ENCODE measurements at regions not wholly inside any gene's neighbourhood (a gene's known extent, or its start where the extent isn't known, plus 50 kb on each side); places are given as distances from the start of the nearest gene placed in this dataset.

- no peaks in the 10 kb centered on the region for H3K36me3 ChIP-seq (replicated peaks; ENCODE audit: insufficient read depth, low read depth)
- no peaks in the 10 kb centered on the region for H3K27me3 ChIP-seq
- no peaks in the 10 kb centered on the region for H3K9me3 ChIP-seq (ENCODE audit: low read depth)
- WGBS (ENCODE audit: low lambda C conversion rate, missing lambda C conversion rate), result 93% methylated on average over 8 of the region's 8 CpGs
- H3K4me2 ChIP-seq, result no peak overlapping the region
- H3K4me1 ChIP-seq (ENCODE audit: insufficient read depth), result no peaks in the 10 kb centered on the region
- H3K9me2 ChIP-seq (replicated peaks; ENCODE audit: insufficient read depth), result no peaks in the 10 kb centered on the region
- no peaks in the 10 kb centered on the region for H3K79me2 ChIP-seq
- H3K27ac ChIP-seq, result no peak overlapping the region
- no peaks in the 10 kb centered on the region for H4K20me1 ChIP-seq (ENCODE audit: insufficient read depth, poor library complexity, severe bottlenecking)
- no peak for DNase-seq (ENCODE audit: low spot score)
- no peak overlapping the region for H3K4me3 ChIP-seq
- no peak overlapping the region for H2AFZ ChIP-seq
- no peak for TF ChIP-seq EZH2phosphoT487 (IDR thresholded peaks at IDR 0.05; ENCODE audit: low read depth, severe bottlenecking, unreplicated experiment)
- TF ChIP-seq CTCF (IDR thresholded peaks at IDR 0.05; ENCODE audit: poor library complexity), result no peak
- TF ChIP-seq EZH2 (IDR thresholded peaks at IDR 0.05; ENCODE audit: borderline replicate concordance), result no peak
These were observed 350.7 kb upstream of the MGMT start for GRCh38 chr10:129116371-129116770.

DNA sequence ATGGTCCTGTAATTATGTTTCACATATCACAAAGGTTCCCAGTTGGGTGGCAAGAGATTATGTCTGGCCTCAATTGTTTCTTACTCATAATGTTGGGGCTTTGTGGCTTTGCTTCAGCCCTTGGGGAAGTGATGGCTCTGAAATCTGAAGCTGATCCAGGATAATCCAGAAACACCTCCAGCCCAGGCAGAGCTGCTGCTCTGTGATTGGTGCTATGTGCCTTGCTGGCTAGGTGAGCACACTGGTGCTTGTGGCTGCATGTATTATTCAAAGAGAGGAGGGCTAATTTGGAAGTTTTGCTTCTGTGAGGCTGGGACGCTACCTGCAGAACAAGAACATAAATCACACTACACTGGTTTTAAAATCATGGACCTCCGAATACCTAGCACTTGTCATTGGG lies 346.6 kb upstream of the MGMT start:
- Histone ChIP-seq H3K27ac (no peak overlapping the region), H3K27me3 (no peaks in the 10 kb centered on the region), H3K79me2 (no peaks in the 10 kb centered on the region), H3K36me3 (replicated peaks; ENCODE audit: insufficient read depth, low read depth) (no peaks in the 10 kb centered on the region), H4K20me1 (ENCODE audit: insufficient read depth, poor library complexity, severe bottlenecking) (no peaks in the 10 kb centered on the region), H3K9me2 (replicated peaks; ENCODE audit: insufficient read depth) (no peaks in the 10 kb centered on the region), H3K4me1 (ENCODE audit: insufficient read depth) (no peaks in the 10 kb centered on the region), H3K9me3 (ENCODE audit: low read depth) (no peaks in the 10 kb centered on the region), H2AFZ (no peak overlapping the region), H3K4me2 (no peak overlapping the region), H3K4me3 (no peak overlapping the region)
- TF ChIP-seq CTCF (IDR thresholded peaks at IDR 0.05; ENCODE audit: poor library complexity) (no peak), EZH2 (IDR thresholded peaks at IDR 0.05; ENCODE audit: borderline replicate concordance) (no peak), EZH2phosphoT487 (IDR thresholded peaks at IDR 0.05; ENCODE audit: low read depth, severe bottlenecking, unreplicated experiment) (no peak)
- no peak for DNase-seq (ENCODE audit: low spot score)
- WGBS (ENCODE audit: low lambda C conversion rate, missing lambda C conversion rate), result 46% methylated on average over 2 of the region's 2 CpGs

DNA sequence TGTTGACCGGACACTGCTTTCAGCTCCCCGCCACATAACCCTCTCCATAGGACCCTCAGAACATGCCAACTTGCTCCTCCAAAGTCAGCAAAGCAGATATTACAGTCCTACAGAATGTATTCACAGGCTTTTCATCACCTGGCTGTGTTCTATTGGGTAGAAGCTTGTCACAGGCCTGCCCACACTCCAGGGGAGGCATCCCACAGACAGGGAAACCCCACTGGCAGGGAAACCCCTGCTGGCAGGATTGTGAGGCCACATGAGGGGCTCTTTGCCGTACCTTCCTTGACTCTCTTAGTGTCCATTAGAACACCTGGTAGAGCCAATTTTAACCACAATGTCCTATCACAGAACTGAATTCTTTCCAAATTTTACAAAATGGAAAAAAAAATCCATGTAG lies 344.2 kb upstream of the MGMT start:
- Histone ChIP-seq H3K79me2 (no peaks in the 10 kb centered on the region), H3K4me3 (no peak overlapping the region), H3K9me3 (ENCODE audit: low read depth) (no peaks in the 10 kb centered on the region), H3K4me1 (ENCODE audit: insufficient read depth) (no peaks in the 10 kb centered on the region), H3K27me3 (no peaks in the 10 kb centered on the region), H3K27ac (no peak overlapping the region), H3K36me3 (replicated peaks; ENCODE audit: insufficient read depth, low read depth) (no peaks in the 10 kb centered on the region), H2AFZ (no peak overlapping the region), H4K20me1 (ENCODE audit: insufficient read depth, poor library complexity, severe bottlenecking) (no peaks in the 10 kb centered on the region), H3K4me2 (no peak overlapping the region), H3K9me2 (replicated peaks; ENCODE audit: insufficient read depth) (no peaks in the 10 kb centered on the region)
- 94% methylated on average over 3 of the region's 3 CpGs for WGBS (ENCODE audit: low lambda C conversion rate, missing lambda C conversion rate)
- TF ChIP-seq EZH2phosphoT487 (IDR thresholded peaks at IDR 0.05; ENCODE audit: low read depth, severe bottlenecking, unreplicated experiment) (no peak), CTCF (IDR thresholded peaks at IDR 0.05; ENCODE audit: poor library complexity) (no peak), EZH2 (IDR thresholded peaks at IDR 0.05; ENCODE audit: borderline replicate concordance) (no peak)
- DNase-seq (ENCODE audit: low spot score), result no peak

DNA sequence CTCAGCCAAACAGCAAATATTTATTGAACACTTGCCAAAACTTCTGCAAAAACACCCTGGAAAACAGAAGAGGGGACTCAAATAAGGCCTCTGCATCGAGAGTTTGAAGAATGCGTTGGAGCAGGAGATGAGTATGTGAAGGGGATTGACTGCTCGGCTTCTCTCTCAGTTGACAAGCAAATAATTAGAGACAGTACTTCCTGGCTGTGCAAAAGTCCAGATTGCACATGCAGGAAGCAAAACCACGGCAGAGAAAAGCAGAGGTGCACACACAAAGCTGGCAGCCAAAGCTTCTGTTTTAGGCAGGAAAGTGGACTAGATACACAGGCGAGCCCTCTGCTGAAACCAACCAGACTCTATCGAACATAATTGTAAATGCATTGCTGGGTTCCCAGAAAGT lies 343.6 kb upstream of the MGMT start:
- H3K9me3 ChIP-seq (ENCODE audit: low read depth), result no peaks in the 10 kb centered on the region
- H3K4me3 ChIP-seq, result no peak overlapping the region
- DNase-seq (ENCODE audit: low spot score), result no peak
- WGBS (ENCODE audit: low lambda C conversion rate, missing lambda C conversion rate), result 69% methylated on average over 6 of the region's 6 CpGs
- no peaks in the 10 kb centered on the region for H3K27me3 ChIP-seq
- no peaks in the 10 kb centered on the region for H3K79me2 ChIP-seq
- H3K9me2 ChIP-seq (replicated peaks; ENCODE audit: insufficient read depth), result no peaks in the 10 kb centered on the region
- H3K27ac ChIP-seq, result no peak overlapping the region
- no peaks in the 10 kb centered on the region for H4K20me1 ChIP-seq (ENCODE audit: insufficient read depth, poor library complexity, severe bottlenecking)
- no peaks in the 10 kb centered on the region for H3K36me3 ChIP-seq (replicated peaks; ENCODE audit: insufficient read depth, low read depth)
- no peak overlapping the region for H3K4me2 ChIP-seq
- H3K4me1 ChIP-seq (ENCODE audit: insufficient read depth), result no peaks in the 10 kb centered on the region
- no peak overlapping the region for H2AFZ ChIP-seq
- TF ChIP-seq EZH2phosphoT487 (IDR thresholded peaks at IDR 0.05; ENCODE audit: low read depth, severe bottlenecking, unreplicated experiment) (no peak), EZH2 (IDR thresholded peaks at IDR 0.05; ENCODE audit: borderline replicate concordance) (no peak), CTCF (IDR thresholded peaks at IDR 0.05; ENCODE audit: poor library complexity) (no peak)
